Activated CD4-positive, alpha-beta T cell treated with anti-CD3 and anti-CD28 coated beads, Interleukin-2, amount 50 U/mL, for 48 hours (primary cell): ENCODE measurements at regions not wholly inside any gene's neighbourhood (a gene's known extent, or its start where the extent isn't known, plus 50 kb on each side); places are given as distances from the start of the nearest gene placed in this dataset.
"Not testable (repeated sequence)": the region's sequence is repeated elsewhere in the genome, so short reads cannot be mapped to it uniquely, and the experiment has no call there.

Source experiments
- DNase-seq, 2 experiments: peaks; one replicate each; pipeline ENCODE4 v3.0.0-alpha.2; 2020

GRCh38 chr15:59764775-59765174 is 75.7 kb upstream of the BNIP2 start:
- DNase-seq: no peak

GRCh38 chr15:59762558-59762957 is 73.4 kb upstream of the BNIP2 start:
- DNase-seq: no peak

DNA sequence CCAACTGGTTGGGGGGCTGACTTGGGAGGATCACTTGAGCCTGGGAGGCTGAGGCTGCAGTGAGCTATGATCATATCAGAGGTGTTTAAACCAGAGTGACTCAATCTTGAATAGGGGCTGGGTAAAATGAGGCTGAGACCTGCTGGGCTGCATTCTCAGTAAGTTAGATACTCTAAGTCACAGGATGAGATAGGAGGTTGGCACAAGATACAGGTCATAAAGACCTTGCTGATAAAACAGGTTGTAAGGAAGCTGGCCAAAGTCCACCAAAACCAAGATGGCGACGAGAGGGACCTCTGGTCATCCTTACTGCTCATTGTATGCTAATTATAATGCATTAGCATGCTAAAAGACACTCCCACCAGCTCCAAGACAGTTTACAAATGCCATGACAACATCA is 71.1 kb upstream of the BNIP2 start:
- DNase-seq: not testable (repeated sequence)

GRCh38 chr15:59751552-59752413 is 62.7 kb upstream of the BNIP2 start:
- DNase-seq: no peak

GRCh38 chr15:59746777-59747176 is 57.7 kb upstream of the BNIP2 start:
- DNase-seq: no peak

DNA sequence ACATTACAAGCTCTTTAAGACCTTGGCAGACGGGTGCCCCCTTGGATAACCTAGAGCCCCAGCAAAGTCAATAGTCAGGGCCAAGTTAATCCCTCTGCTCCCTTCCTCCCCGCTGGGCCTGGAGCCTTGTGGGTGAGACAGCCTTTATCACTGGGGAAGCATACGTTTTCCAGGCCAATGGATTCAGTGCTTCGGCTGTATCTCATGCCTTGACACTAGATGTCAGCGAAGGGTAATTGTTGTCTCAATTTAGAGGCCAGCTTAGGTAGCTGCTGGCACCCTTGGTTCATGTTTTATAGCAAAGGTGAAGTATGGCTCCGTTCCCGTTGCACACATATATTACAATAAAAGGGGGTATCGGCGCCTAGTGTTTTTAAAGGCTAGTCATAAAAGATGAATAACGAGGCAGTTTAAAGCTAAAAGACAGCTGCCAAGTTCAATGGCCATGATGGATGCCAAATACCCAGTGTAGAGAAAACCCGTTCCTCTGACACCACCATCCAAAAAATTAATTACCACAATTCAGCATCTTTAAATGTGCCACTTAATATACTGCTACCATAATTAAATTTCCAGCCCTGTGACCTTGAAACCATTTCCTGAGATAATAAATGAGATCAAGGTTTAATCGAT is 52.3 kb upstream of the BNIP2 start:
- DNase-seq: peak in 1 of 2 experiments; percentile 4

DNA sequence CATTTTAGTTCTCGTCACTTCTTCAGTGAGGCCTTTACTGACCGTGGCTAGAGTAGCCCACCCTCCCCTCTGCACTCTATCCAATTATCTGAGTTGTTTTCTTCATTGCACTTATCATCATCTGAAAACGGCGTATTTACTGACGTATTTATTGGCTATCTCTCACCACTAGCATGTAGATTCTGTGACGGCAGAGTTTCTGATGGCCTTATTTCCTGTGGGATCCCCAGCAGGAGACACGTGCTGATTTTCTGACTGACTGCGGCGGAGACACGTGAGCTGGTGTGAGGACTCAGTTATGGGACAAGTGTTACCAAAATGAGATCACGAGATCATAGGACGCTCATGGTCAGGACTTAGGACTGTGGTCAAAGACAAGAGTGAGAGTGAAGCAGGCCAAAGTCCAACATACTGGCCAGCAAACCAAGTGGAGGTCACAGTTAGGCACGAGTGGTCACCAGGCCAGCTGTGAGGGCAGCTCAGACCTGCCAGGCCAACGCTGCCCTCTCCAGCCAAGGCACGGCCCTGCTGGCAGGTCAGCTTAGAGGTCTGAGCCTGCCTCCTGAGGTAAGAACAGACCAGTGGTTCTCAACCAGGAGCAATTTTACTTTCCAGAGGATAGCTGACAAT is 50.6 kb upstream of the BNIP2 start:
- DNase-seq: no peak
